Naive thymus-derived CD8-positive, alpha-beta T cell (primary cell): ENCODE measurements at regions not wholly inside any gene's neighbourhood (a gene's known extent, or its start where the extent isn't known, plus 50 kb on each side); places are given as distances from the start of the nearest gene placed in this dataset.
"Not testable (repeated sequence)": the region's sequence is repeated elsewhere in the genome, so short reads cannot be mapped to it uniquely, and the experiment has no call there.

Source experiments
- ATAC-seq, 2 donors: fragments of 150-1000 bp; cut with Tn5 transposase in 1 of 2; sonication (Bioruptor Pico), chemical (Tn5 transposase) in 1 of 2; 1 replicate in 1 of 2; 2 replicates in 1 of 2; pipeline ENCODE4 v1.10.0; 2021; ENCODE audit warnings: mild to moderate bottlenecking in 2 of 2, moderate library complexity in 2 of 2
- POLR2A ChIA-PET: fragments of 350-600 bp; sonication (Branson Sonifier 250); formaldehyde crosslinking; loops from one replicate; lab custom pipeline; 2021; ENCODE audit warnings: antibody characterized with exemption; lab: Charles Lee
- DNase-seq, 10 donors: peaks; one replicate each; pipeline versions ENCODE4 v3.0.0 to v3.0.0-alpha.2; 2020 to 2022
- H3K27ac Mint-ChIP-seq, 10 donors: one replicate each; pipeline ENCODE4 v1.8.0; 2020 to 2022; ENCODE audit warnings: mild to moderate bottlenecking in 10 of 10, mixed read lengths in 10 of 10, moderate library complexity in 4 of 10, inconsistent platforms in 1 of 10
- H3K27me3 Mint-ChIP-seq, 5 donors: one replicate each; pipeline ENCODE4 v1.8.0; 2021 to 2022; ENCODE audit warnings: mixed read lengths in 5 of 5
- H3K36me3 Mint-ChIP-seq, 3 donors: one replicate each; pipeline ENCODE4 v1.8.0; 2020 to 2022; ENCODE audit warnings: mixed read lengths in 3 of 3, mild to moderate bottlenecking in 2 of 3, inconsistent platforms in 1 of 3
- H3K4me1 Mint-ChIP-seq, 4 donors: one replicate each; pipeline ENCODE4 v1.8.0; 2021 to 2022; ENCODE audit warnings: mixed read lengths in 4 of 4
- H3K4me3 Mint-ChIP-seq, 10 donors: one replicate each; pipeline ENCODE4 v1.8.0; 2020 to 2022; ENCODE audit warnings: mild to moderate bottlenecking in 10 of 10, mixed read lengths in 10 of 10, moderate library complexity in 6 of 10, inconsistent platforms in 1 of 10
- H3K9me3 Mint-ChIP-seq, 9 donors: one replicate each; pipeline ENCODE4 v1.8.0; 2020 to 2022; ENCODE audit warnings: mixed read lengths in 9 of 9, mild to moderate bottlenecking in 3 of 9, inconsistent platforms in 1 of 9, moderate library complexity in 1 of 9

DNA sequence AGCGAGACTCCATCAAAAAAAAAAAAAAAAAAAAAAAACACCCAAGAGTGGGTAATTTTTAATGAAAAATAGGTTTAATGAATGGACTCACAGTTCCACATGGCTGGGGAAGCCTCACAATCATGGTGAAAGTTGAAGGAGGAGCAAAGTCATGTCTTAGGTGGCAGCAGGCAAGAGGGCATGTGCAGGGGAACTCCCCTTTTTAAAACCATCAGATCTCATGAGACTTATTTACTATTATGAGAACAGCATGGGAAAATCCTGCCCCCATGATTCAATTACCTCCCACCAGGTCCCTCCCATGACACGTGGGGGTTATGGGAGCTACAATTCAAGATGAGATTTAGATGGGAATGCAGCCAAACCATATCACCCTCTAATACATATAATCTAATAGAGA lies 454.6 kb upstream of the PTGER4 start:
- H3K4me1 Mint-ChIP-seq = peaks cover 2 to 12% (median 8%) of the 10 kb centered on the region in 4 donors
- H3K27me3 Mint-ChIP-seq, H3K36me3 Mint-ChIP-seq, DNase-seq, ATAC-seq, H3K27ac Mint-ChIP-seq, H3K9me3 Mint-ChIP-seq, POLR2A ChIA-PET, H3K4me3 Mint-ChIP-seq: not testable (repeated sequence)

DNA sequence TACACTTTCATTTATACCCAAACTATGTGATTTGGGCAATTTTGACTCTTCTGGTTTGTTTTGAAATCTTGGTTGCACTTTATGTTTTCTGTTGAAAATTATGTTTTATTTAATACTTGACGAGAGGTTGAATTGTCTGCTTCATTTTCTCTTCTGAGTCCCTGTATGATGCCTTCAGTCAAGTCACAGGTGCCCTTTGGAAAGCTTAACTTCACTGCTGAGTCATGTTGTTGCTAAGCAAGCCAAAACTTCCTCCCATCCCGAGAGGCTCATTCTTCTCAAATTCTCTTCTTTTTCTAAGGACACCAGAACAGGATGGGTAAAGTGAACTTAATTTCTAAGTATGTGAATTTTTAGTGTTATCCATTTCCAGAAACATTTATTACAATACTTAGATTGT lies 455.3 kb upstream of the PTGER4 start:
- Mint-ChIP-seq H3K4me1 (peaks cover 2 to 13% (median 9%) of the 10 kb centered on the region in 4 donors), H3K9me3 (no peaks in the 10 kb centered on the region), H3K4me3 (no peak overlapping the region), H3K36me3 (no peaks in the 10 kb centered on the region), H3K27ac (peak overlapping the region in 2 of 10 donors; percentile 7 to 71), H3K27me3 (peaks cover 0 to 5% (median 0%) of the 10 kb centered on the region in 5 donors)
- DNase-seq (no peak), ATAC-seq (no peak)
- POLR2A ChIA-PET = no interaction called here

DNA sequence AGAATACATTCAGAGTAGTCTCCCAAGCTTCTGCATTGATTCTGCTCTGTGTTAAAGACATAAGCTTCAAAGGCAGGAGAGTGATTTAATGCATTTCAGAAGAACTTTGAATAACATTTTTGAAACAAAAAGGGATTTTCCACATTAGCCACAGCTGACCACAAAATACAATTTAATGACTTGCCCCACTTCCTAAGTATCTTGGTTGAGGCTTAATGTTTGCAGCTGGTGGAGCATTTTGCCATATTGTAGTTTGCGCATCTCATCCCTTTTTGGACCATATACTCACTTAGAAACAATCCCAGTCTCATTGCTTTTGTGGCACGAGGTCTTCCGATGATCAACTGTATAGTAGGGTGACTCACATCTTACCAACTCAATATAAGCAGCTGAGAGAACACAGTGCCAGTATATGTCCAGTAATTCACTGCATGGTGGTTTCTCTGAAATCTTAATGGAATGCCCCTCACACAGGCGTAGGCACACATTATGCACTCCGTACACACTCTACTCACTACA lies 455.8 kb upstream of the PTGER4 start:
- Mint-ChIP-seq H3K27me3 (peaks cover 0 to 5% (median 0%) of the 10 kb centered on the region in 5 donors), H3K4me1 (peaks cover 2 to 13% (median 9%) of the 10 kb centered on the region in 4 donors), H3K4me3 (no peak overlapping the region), H3K9me3 (peaks cover 0 to 1% (median 0%) of the 10 kb centered on the region in 9 donors), H3K27ac (peak overlapping the region in 1 of 10 donors; percentile 7), H3K36me3 (no peaks in the 10 kb centered on the region)
- DNase-seq (no peak), ATAC-seq (no peak)
- POLR2A ChIA-PET = no interaction called here

DNA sequence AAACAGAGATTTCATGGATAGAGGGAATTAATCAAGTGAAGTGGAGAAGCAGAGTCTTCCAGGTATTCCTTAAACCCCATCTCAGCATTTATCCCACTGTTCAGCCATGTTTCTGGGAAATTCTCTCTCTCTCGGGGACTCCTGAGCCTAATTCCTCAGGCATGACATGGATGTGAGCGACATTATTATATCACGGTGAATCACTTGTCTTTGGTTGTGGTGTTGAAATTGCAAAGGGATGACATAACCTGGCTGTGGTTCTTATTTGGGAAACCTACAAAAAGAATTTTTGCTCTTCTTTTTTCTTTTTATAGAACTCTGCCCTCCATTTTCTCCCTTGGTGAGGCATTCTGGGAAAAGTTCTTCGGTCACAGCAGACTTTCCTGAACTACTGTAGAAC lies 457.9 kb upstream of the PTGER4 start:
- Mint-ChIP-seq H3K27me3 (peaks cover 0 to 5% (median 0%) of the 10 kb centered on the region in 5 donors), H3K4me1 (peaks cover 2 to 16% (median 10%) of the 10 kb centered on the region in 4 donors), H3K9me3 (peaks cover 0 to 9% (median 0%) of the 10 kb centered on the region in 9 donors), H3K27ac (no peak overlapping the region), H3K4me3 (no peak overlapping the region), H3K36me3 (no peaks in the 10 kb centered on the region)
- DNase-seq (no peak), ATAC-seq (no peak)
- POLR2A ChIA-PET = no interaction called here

DNA sequence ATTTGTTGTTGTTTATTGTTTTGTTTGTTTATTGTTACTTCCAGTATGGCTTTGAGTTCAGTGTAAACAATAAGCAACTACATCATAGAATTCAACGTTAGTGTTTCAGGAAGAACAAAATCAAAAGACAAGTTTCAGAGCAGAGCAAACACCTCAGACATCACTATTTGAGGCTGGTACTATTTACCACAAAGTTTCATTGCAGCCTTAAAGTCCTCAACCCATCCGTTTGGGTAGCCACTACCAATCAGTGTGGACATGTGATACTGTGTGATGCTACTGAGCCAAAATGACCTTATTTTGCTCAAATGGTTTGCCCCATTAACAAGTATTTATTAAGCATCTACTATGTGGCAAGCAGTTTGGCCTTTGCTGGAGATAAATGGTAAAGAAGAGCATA lies 458.5 kb upstream of the PTGER4 start:
- H3K36me3 Mint-ChIP-seq = no peaks in the 10 kb centered on the region
- POLR2A ChIA-PET = no interaction called here
- peaks cover 2 to 16% (median 10%) of the 10 kb centered on the region in 4 donors for H3K4me1 Mint-ChIP-seq
- H3K9me3 Mint-ChIP-seq = peaks cover 0 to 9% (median 0%) of the 10 kb centered on the region in 9 donors
- H3K27me3 Mint-ChIP-seq = peaks cover 0 to 5% (median 0%) of the 10 kb centered on the region in 5 donors
- no peak overlapping the region for H3K4me3 Mint-ChIP-seq
- no peak for ATAC-seq
- DNase-seq = no peak
- no peak overlapping the region for H3K27ac Mint-ChIP-seq

DNA sequence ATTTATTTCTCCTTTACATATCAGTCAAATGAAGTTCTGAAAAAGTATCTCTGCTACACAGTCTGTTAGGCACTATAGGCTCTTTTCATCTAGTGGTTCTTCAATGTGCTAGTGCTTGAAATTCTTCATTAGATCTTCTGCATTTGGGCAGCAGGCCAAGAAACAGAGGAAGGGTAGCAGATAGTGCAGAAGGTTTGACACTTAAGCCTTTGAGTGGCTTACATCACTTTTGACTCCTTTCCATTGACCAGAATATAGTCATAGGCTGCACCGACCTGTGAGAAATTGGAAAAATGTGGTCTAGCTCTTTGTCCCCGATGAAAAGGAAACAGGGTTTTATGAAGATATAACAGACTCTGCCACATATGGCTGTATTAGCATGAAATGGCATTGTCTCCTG lies 459.5 kb upstream of the PTGER4 start:
- DNase-seq (peak in 2 of 10 donors; percentile 4 to 5), ATAC-seq (no peak)
- POLR2A ChIA-PET = no interaction called here
- Mint-ChIP-seq H3K4me3 (no peak overlapping the region), H3K27ac (no peak overlapping the region), H3K4me1 (peaks cover 2 to 16% (median 10%) of the 10 kb centered on the region in 4 donors), H3K36me3 (no peaks in the 10 kb centered on the region), H3K9me3 (peaks cover 0 to 9% (median 0%) of the 10 kb centered on the region in 9 donors), H3K27me3 (peaks cover 0 to 5% (median 0%) of the 10 kb centered on the region in 5 donors)

DNA sequence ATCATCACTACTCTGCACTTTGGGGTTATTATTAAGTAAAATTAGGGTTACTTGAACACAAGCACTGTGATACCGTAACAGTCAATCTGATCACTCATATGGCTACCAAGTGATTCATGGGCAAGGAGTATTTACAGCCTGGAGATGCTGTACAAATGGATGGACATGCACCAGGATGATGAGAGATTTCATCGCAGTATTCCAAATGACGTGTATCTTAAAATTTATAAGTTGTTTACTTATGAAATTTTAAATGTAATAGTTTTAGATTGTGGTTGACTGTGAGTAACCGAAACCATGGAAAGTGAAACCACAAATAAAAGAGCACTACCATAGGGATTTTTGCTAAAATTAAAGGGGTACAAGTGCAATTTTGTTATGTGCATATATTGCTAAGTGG lies 462.2 kb upstream of the PTGER4 start:
- H3K4me1 Mint-ChIP-seq = peaks cover 0 to 7% (median 4%) of the 10 kb centered on the region in 4 donors
- ATAC-seq (no peak), DNase-seq (no peak)
- H3K4me3 Mint-ChIP-seq = no peak overlapping the region
- no peak overlapping the region for H3K27ac Mint-ChIP-seq
- H3K27me3 Mint-ChIP-seq = peaks cover 0 to 3% (median 0%) of the 10 kb centered on the region in 5 donors
- POLR2A ChIA-PET = no interaction called here
- H3K36me3 Mint-ChIP-seq = no peaks in the 10 kb centered on the region
- peaks cover 0 to 9% (median 0%) of the 10 kb centered on the region in 9 donors for H3K9me3 Mint-ChIP-seq

DNA sequence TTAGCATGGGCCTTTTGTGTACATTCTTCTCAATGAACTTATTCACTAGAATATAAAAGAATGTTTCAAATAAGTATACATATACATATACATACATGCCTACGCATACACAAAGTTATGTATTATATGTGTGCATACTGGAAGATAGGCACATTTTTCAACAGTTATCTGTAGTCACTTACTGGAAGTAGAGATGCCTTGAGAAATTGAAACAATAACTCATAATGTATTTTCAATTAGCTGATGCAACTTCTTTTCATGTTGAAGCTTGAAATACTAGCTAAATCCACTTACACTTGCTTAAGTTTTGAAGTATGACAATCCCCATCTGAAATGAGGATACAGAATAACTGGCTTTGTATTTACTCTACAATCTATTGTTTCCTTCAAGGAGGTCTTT lies 469.0 kb upstream of the PTGER4 start:
- no peak for ATAC-seq
- Mint-ChIP-seq H3K4me3 (no peak overlapping the region), H3K9me3 (no peaks in the 10 kb centered on the region), H3K36me3 (no peaks in the 10 kb centered on the region), H3K27me3 (peaks cover 0 to 2% (median 0%) of the 10 kb centered on the region in 5 donors), H3K27ac (no peak overlapping the region), H3K4me1 (peaks cover 0 to 9% (median 2%) of the 10 kb centered on the region in 4 donors)
- POLR2A ChIA-PET = no interaction called here
- no peak for DNase-seq

DNA sequence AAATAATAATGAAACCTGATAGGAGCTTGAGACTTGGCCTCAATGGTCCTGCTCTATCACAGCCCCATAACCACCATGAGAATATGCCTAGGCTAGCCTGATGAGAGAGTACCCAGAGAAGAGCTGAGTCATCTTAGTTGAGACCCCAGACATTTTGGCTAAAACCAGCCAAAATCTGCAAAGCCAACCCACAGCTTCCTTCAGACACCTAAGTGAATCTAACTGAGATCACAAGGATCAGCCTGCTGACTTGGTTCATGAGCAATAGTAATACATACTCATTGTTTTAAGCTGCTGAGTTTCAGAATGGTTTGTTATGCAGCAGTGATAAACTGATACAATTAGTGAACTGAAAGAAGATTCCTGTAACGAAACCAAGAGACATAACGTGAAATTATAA lies 473.7 kb upstream of the PTGER4 start:
- H3K27ac Mint-ChIP-seq = no peak overlapping the region
- POLR2A ChIA-PET = no interaction called here
- no peak overlapping the region for H3K4me3 Mint-ChIP-seq
- ATAC-seq (no peak), DNase-seq (no peak)
- H3K4me1 Mint-ChIP-seq = peaks cover 0 to 9% (median 2%) of the 10 kb centered on the region in 4 donors
- no peaks in the 10 kb centered on the region for H3K36me3 Mint-ChIP-seq
- no peaks in the 10 kb centered on the region for H3K27me3 Mint-ChIP-seq
- H3K9me3 Mint-ChIP-seq = no peaks in the 10 kb centered on the region

DNA sequence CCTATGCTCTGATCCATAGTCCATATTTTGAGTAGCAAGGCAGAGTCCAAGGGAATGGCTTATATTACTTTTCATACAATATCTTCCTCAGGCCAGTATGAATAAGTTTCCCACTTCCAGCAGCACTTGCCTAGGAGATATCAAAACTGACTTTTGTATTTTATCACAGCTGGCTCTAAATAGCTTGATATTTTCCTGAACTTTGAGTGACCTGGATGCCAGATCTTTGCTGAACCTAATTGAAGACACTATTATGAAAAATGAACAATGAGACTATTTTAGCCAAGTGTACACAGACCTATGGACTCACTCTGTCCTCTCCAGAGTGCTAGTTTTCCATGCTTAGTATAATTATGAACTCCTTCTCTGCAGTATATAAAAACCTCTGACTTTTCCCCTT lies 475.6 kb upstream of the PTGER4 start:
- Mint-ChIP-seq H3K4me3 (no peak overlapping the region), H3K9me3 (no peaks in the 10 kb centered on the region), H3K27me3 (no peaks in the 10 kb centered on the region), H3K4me1 (peaks cover 0 to 8% (median under 1%) of the 10 kb centered on the region in 4 donors), H3K36me3 (no peaks in the 10 kb centered on the region), H3K27ac (no peak overlapping the region)
- ATAC-seq (no peak), DNase-seq (no peak)
- POLR2A ChIA-PET = no interaction called here

DNA sequence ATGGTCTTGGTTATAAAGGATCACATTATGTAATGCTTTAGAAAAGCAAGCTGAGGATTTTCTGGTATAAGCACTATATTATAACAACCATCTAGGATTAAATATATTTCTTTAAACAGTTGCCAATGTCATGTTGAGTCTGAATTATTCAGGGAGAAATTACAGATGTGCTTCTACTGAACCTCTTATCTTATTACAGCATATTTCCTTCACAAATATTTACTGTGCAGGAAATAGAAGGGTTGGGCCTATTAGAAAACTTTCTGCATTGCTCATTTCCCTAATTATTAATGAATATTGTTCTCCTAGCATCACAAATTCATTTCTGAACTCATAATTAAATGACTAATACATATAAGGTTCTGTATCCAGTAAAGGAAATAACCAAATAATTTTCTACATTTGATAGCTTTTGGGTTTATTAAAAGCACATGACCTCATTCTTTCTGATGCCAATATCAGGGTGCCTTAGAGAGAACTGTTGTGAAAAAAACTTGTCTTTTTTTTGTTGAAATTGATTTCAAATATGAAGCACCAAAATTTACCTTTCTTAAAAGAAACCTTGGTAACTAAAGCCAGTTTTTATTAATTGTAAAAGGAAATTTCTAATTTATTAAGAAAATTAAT lies 476.8 kb upstream of the PTGER4 start:
- Mint-ChIP-seq H3K9me3 (no peaks in the 10 kb centered on the region), H3K36me3 (no peaks in the 10 kb centered on the region), H3K27me3 (no peaks in the 10 kb centered on the region), H3K4me3 (no peak overlapping the region), H3K4me1 (no peaks in the 10 kb centered on the region), H3K27ac (no peak overlapping the region)
- DNase-seq (no peak), ATAC-seq (no peak)
- POLR2A ChIA-PET = no interaction called here

DNA sequence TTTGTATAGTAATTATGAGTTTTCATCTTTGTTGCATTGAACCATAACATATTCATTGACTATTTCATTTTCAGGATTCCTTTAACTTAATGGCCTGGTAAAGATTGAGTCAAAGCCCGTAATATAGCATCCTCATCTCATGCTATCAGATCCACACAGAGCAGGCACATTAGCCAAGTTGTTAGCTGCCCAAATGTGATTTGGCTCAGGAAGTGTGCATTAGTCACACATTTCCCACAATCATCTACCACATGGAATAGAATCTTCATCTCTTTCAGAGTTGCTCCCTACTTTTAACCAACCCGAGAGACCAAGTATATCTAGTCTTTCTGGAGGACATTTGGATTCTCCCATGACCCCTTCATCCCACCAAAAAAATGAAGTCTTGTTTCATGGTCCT lies 481.0 kb upstream of the PTGER4 start:
- DNase-seq (no peak), ATAC-seq (no peak)
- POLR2A ChIA-PET = no interaction called here
- Mint-ChIP-seq H3K9me3 (no peaks in the 10 kb centered on the region), H3K4me3 (no peak overlapping the region), H3K36me3 (no peaks in the 10 kb centered on the region), H3K27ac (no peak overlapping the region), H3K4me1 (peaks cover 0 to 2% (median 0%) of the 10 kb centered on the region in 4 donors), H3K27me3 (no peaks in the 10 kb centered on the region)

DNA sequence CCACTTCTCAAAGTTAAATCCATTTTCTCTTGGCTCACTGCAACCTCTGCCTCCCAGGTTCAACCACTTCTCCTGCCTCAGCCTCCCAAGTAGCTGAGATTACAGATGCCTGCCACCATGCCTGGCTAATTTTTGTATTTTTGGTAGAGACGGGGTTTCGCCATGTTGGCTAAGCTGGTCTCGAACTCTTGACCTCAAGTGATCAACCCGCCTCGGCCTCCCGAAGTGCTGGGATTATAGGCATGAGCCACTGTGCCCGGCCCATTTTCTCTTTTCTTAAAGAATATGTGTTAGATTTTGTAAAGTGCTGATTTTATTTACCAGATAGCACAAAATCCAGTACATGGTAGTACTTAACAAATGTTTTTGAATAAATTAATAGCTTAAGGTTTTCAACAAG lies 484.1 kb upstream of the PTGER4 start:
- H3K4me3 Mint-ChIP-seq, H3K27ac Mint-ChIP-seq, H3K9me3 Mint-ChIP-seq, H3K27me3 Mint-ChIP-seq, H3K4me1 Mint-ChIP-seq, ATAC-seq, H3K36me3 Mint-ChIP-seq, DNase-seq, POLR2A ChIA-PET: not testable (repeated sequence)

DNA sequence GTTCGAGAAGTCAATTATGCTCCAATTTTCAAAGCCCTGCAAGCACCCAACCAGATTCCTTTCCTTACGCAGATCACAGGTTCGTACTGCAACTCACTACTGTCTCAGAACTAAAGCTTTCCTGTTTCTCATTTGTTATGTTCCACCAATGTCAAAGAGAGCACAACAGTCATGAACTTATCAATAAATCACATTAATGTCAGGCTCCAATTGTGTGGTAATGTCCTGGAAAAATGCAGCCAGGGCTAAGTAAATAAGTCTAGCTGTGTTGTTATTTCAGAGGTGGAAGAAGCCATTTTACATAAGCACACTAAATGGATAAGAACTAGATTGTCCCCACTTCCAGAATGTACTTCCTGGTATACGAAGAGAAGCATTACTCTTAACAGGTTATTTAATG lies 488.6 kb upstream of the PTGER4 start:
- Mint-ChIP-seq H3K27me3 (no peaks in the 10 kb centered on the region), H3K36me3 (no peaks in the 10 kb centered on the region), H3K4me1 (no peaks in the 10 kb centered on the region), H3K27ac (no peak overlapping the region), H3K4me3 (no peak overlapping the region), H3K9me3 (no peaks in the 10 kb centered on the region)
- POLR2A ChIA-PET = no interaction called here
- no peak for ATAC-seq
- DNase-seq = no peak
